A673 (cell line): ENCODE measurements at regions not wholly inside any gene's neighbourhood (a gene's known extent, or its start where the extent isn't known, plus 50 kb on each side); places are given as distances from the start of the nearest gene placed in this dataset.

Source experiments
- BruUV-seq: library from RNA; stranded (reverse); fragments of 400-500 nt; replicated peaks from 2 replicates; lab custom pipeline; 2021; lab: Mats Ljungman, UMichigan
- CTCF ChIA-PET: fragments of 300-600 bp; sonication (Branson Sonifier 250); formaldehyde crosslinking; loops from one replicate; lab custom pipeline; 2022; ENCODE audit warnings: antibody characterized with exemption; lab: Charles Lee
- POLR2A ChIA-PET: fragments of 300-600 bp; sonication (Branson Sonifier 250); formaldehyde crosslinking; loops from one replicate; lab custom pipeline; 2022; ENCODE audit warnings: antibody characterized with exemption; ENCODE audit not compliant: low non-redundant PET; lab: Charles Lee
- DNase-seq: peaks from one replicate; pipeline ENCODE4 v3.0.0-alpha.2; 2015; ENCODE audit warnings: low spot score
- H3K27ac ChIP-seq: fragments of 200-600 bp; sonication (generic); 2 replicates; pipeline ENCODE4 v1.5.1; 2016; ENCODE audit warnings: mixed run types, low read depth, mild to moderate bottlenecking, mixed read lengths, antibody characterized with exemption, low read length; ENCODE audit not compliant: poor library complexity, severe bottlenecking
- H3K27me3 ChIP-seq: fragments of 200-600 bp; sonication (generic); replicated peaks from 2 replicates; pipeline ENCODE4 v1.6.1; 2017; ENCODE audit warnings: mixed run types, low read depth, mild to moderate bottlenecking, mixed read lengths, antibody characterized with exemption, low read length; ENCODE audit not compliant: insufficient read depth, poor library complexity
- H3K36me3 ChIP-seq: fragments of 200-600 bp; sonication (generic); 2 replicates; pipeline ENCODE4 v1.6.1; 2016; ENCODE audit warnings: mixed run types, mild to moderate bottlenecking, mixed read lengths, antibody characterized with exemption, low read length; ENCODE audit not compliant: insufficient read depth, poor library complexity, severe bottlenecking
- H3K4me1 ChIP-seq: fragments of 200-600 bp; sonication (generic); 2 replicates; pipeline ENCODE4 v1.6.1; 2017; ENCODE audit warnings: mixed run types, mild to moderate bottlenecking, mixed read lengths, antibody characterized with exemption, low read length; ENCODE audit not compliant: insufficient read depth, poor library complexity, severe bottlenecking
- H3K4me3 ChIP-seq: fragments of 200-600 bp; sonication (generic); 2 replicates; pipeline ENCODE4 v1.5.1; 2016; ENCODE audit warnings: low read depth, mixed run types, mild to moderate bottlenecking, mixed read lengths, low read length; ENCODE audit not compliant: poor library complexity, severe bottlenecking
- H3K9me3 ChIP-seq: fragments of 200-600 bp; sonication (generic); 2 replicates; pipeline ENCODE4 v1.6.1; 2016; ENCODE audit warnings: mixed run types, low read depth, mild to moderate bottlenecking, mixed read lengths, antibody characterized with exemption, low read length; ENCODE audit not compliant: poor library complexity, severe bottlenecking
- CTCF ChIP-seq: fragments of 300-800, 200-600 bp; sonication (generic); conservative IDR thresholded peaks from 2 replicates; pipeline ENCODE4 v1.5.1; 2017; ENCODE audit warnings: low read depth, mild to moderate bottlenecking, antibody characterized with exemption, low read length, moderate library complexity, mixed read lengths
- EZH2 ChIP-seq: fragments of 200-600 bp; sonication (generic); IDR thresholded peaks from 2 replicates; pipeline ENCODE4 v1.6.1; 2017; ENCODE audit warnings: borderline replicate concordance, low read depth, mild to moderate bottlenecking, mixed read lengths, antibody characterized with exemption, low read length; ENCODE audit not compliant: poor library complexity, severe bottlenecking
- intact Hi-C: fragments of 100-400 bp; cut with micrococcal nuclease; formaldehyde crosslinking; loops from one replicate; pipeline ENCODE4 v1.10.0; 2022; ENCODE audit not compliant: unreplicated experiment

- CTCF ChIA-PET: no interaction called here
- Histone ChIP-seq H3K9me3 (no peaks in the 10 kb centered on the region), H3K27ac (no peak overlapping the region), H3K27me3 (no peaks in the 10 kb centered on the region), H3K4me3 (no peak overlapping the region), H3K36me3 (no peaks in the 10 kb centered on the region), H3K4me1 (peaks cover 3% of the 10 kb centered on the region)
- intact Hi-C loops: no loop called here
- DNase-seq: no peak
- POLR2A ChIA-PET: no interaction called here
- BruUV-seq: no TSS peak
- TF ChIP-seq CTCF (no peak), EZH2 (no peak)
Measured at GRCh38 chr6:48611332-48611731, 500.3 kb upstream of the PTCHD4 start.

GRCh38 chr6:48610846-48611245, 499.8 kb upstream of the PTCHD4 start:
- no peak overlapping the region for H3K4me3 ChIP-seq
- CTCF ChIA-PET: no interaction called here
- no peaks in the 10 kb centered on the region for H3K27me3 ChIP-seq
- H3K9me3 ChIP-seq: no peaks in the 10 kb centered on the region
- peak; percentile 44 for DNase-seq
- no peak overlapping the region for H3K27ac ChIP-seq
- no peaks in the 10 kb centered on the region for H3K36me3 ChIP-seq
- TF ChIP-seq CTCF: no peak
- no peak for TF ChIP-seq EZH2
- POLR2A ChIA-PET: no interaction called here
- H3K4me1 ChIP-seq: peaks cover 3% of the 10 kb centered on the region
- intact Hi-C loops: no loop called here
- BruUV-seq: no TSS peak

- Histone ChIP-seq H3K9me3 (no peaks in the 10 kb centered on the region), H3K27ac (no peak overlapping the region), H3K4me3 (no peak overlapping the region), H3K36me3 (no peaks in the 10 kb centered on the region), H3K27me3 (no peaks in the 10 kb centered on the region), H3K4me1 (peaks cover 3% of the 10 kb centered on the region)
- DNase-seq: no peak
- POLR2A ChIA-PET: no interaction called here
- BruUV-seq: no TSS peak
- CTCF ChIA-PET: no interaction called here
- intact Hi-C loops: no loop called here
- TF ChIP-seq EZH2 (no peak), CTCF (no peak)
Measured at GRCh38 chr6:48606618-48607017, 495.6 kb upstream of the PTCHD4 start.
